HG02610 (cell line): ENCODE measurements at regions not wholly inside any gene's neighbourhood (a gene's known extent, or its start where the extent isn't known, plus 50 kb on each side); places are given as distances from the start of the nearest gene placed in this dataset.
"Not testable (repeated sequence)": the region's sequence is repeated elsewhere in the genome, so short reads cannot be mapped to it uniquely, and the experiment has no call there.

Source experiments
- ATAC-seq: cut with Tn5 transposase; IDR thresholded peaks from one replicate; pipeline ENCODE4 v1.9.1; 2021; ENCODE audit warnings: mild to moderate bottlenecking, moderate library complexity; ENCODE audit not compliant: unreplicated experiment

DNA sequence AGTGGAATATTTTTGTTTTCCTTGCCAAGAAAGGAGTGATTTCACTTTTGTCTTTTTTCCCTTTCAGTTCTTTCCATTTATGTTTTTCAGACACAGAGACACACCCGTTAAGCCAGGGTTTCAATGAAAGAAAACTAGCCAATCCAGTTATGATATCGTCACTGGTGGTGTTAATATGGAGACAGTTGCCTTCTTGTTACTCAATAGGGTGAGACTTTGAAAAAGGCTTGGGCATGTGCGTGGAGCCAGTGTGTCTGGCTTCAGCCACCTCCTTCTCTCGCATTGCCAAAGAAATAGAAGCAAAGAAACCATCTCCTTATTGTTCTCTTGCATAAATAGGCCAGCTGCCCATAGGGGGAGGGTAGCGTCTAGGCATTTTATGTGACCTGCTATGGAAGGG, 84.1 kb upstream of the DLX6 start:
- no peak for ATAC-seq

DNA sequence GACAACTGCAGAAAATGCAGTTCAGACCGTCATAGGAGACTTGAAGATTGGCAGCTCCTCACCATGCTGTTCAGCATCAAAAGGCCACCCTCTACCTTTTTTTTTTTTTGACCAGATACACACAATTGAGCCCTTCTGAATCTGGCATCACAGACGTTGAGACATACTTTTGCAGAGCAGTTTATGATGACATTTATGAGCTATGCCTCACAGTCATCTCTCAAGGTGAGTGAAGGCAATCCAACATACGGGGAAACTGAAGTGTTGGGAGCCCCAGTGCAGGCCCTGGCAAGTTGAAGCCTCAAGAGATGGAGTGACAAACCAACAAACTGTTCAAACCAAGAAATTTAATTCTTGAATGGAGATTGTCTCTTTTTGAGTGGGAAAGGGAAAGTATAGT, 83.6 kb upstream of the DLX6 start:
- ATAC-seq, result no peak

DNA sequence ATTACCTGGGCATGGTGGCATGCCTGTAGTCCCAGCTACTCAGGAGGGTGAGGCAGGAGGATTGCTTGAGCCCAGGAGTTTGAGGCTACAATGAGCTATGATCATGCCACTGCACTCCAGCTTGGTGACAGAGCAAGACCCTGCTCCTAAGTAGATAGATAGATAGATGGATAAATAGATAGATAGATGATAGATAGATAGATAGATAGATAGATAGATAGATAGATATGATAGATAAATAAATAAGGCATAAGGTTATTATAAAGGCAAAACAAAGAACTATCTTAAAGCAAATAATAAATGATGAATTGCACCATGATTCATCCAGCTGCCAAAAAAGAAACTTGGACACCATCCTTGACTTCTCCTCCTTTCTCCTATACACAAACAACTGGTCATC, 82.0 kb upstream of the DLX6 start:
- ATAC-seq, result not testable (repeated sequence)

- ATAC-seq, result no peak
These were observed 78.2 kb upstream of the DLX6 start for GRCh38 chr7:96927131-96927530.

- no peak for ATAC-seq
These were observed 76.4 kb upstream of the DLX6 start for GRCh38 chr7:96928965-96929364.

- ATAC-seq, result no peak
These were observed 73.5 kb upstream of the DLX6 start for GRCh38 chr7:96931891-96932290.

- no peak for ATAC-seq
These were observed 72.2 kb upstream of the DLX6 start for GRCh38 chr7:96933067-96933645.

- ATAC-seq, result no peak
These were observed 68.7 kb upstream of the DLX6 start for GRCh38 chr7:96936621-96937020.

GRCh38 chr7:96942112-96942511, 63.2 kb upstream of the DLX6 start:
- no peak for ATAC-seq

DNA sequence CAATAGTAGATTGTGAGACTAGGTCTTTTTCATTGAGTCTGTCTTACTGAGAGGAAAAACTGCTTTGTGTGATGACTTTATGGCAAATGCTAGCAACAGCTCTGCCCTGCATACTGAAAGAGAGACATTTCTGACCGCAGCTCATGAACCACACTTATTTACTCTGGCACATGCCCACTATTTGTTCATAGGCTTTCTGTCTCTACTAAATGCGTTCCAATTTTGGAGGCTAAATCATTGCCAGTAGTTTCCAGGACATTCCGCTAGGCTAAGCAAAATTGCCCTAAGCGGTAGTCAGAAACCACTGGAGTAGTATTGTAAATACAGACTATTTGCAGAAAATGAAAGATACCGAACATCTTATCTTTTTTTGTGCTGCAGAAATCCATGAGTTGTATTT, 55.6 kb upstream of the DLX6 start:
- ATAC-seq, result no peak

- no peak for ATAC-seq
These were observed 52.4 kb upstream of the DLX6 start for GRCh38 chr7:96952974-96953391.

DNA sequence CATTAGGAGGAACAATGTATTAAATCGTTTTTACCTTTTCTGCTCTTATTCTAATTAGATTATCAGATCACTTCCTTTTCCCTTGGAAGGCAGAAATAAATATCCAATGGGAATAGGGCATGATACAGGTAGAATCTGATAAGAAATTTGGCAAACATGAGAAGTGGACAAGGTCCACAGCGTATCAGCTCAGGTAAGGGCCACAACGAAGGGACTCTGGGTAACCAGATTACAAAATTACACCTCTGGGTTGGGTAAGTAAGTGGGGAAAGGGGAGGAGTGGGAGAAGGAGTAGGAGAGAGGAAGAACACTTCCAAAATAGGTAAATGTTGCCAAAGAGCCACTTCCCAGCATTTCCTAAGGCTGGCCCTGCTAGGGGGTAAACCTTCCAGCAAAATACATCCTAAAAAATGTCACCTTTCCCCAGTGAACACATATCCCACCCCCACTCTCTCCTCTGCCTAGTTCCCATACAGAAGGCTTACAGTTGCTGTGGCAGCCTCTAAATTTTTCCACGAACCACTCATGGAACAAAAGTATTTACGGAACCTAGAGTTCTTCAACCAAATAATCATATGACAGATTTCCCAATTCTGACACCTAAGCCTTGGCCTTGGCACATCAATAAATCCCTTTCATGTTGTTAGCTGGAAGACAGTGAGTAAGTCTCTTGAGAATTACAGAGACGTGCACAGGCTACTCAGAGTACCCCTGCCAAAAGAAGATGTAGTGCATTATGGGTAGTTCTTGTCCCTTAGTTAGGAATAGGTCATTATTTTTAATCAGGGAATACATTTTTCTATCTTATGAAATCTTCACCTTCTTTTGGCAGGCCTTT, 51.5 kb upstream of the DLX6 start:
- no peak for ATAC-seq
